Glutamatergic neuron (in vitro differentiated cells): ENCODE measurements at regions not wholly inside any gene's neighbourhood (a gene's known extent, or its start where the extent isn't known, plus 50 kb on each side); places are given as distances from the start of the nearest gene placed in this dataset.
"Not testable (repeated sequence)": the region's sequence is repeated elsewhere in the genome, so short reads cannot be mapped to it uniquely, and the experiment has no call there.

ENCODE experiments used
- DNase-seq: peaks from one replicate; pipeline ENCODE4 v3.0.0; 2022
- H3K27ac Mint-ChIP-seq: one replicate; pipeline ENCODE4 v1.8.0; 2020; ENCODE audit warnings: mild to moderate bottlenecking, mixed read lengths, inconsistent platforms; ENCODE audit not compliant: unreplicated experiment
- H3K27me3 Mint-ChIP-seq: one replicate; pipeline ENCODE4 v1.8.0; 2020; ENCODE audit warnings: mild to moderate bottlenecking, moderate library complexity, mixed read lengths, inconsistent platforms; ENCODE audit not compliant: unreplicated experiment
- H3K36me3 Mint-ChIP-seq: one replicate; pipeline ENCODE4 v1.8.0; 2020; ENCODE audit warnings: mild to moderate bottlenecking, mixed read lengths, inconsistent platforms; ENCODE audit not compliant: unreplicated experiment
- H3K4me1 Mint-ChIP-seq: one replicate; pipeline ENCODE4 v1.8.0; 2020; ENCODE audit warnings: mild to moderate bottlenecking, low read depth, mixed read lengths, inconsistent platforms; ENCODE audit not compliant: unreplicated experiment
- H3K4me3 Mint-ChIP-seq: one replicate; pipeline ENCODE4 v1.8.0; 2020; ENCODE audit warnings: mild to moderate bottlenecking, mixed read lengths, inconsistent platforms; ENCODE audit not compliant: unreplicated experiment
- H3K9me3 Mint-ChIP-seq: one replicate; pipeline ENCODE4 v1.8.0; 2020; ENCODE audit warnings: mild to moderate bottlenecking, moderate library complexity, mixed read lengths, inconsistent platforms; ENCODE audit not compliant: unreplicated experiment
- CTCF ChIP-seq: fragments of 200-600 bp; sonication (generic); IDR thresholded peaks from one replicate; pipeline ENCODE4 v1.5.0; 2021; ENCODE audit not compliant: partially characterized antibody, unreplicated experiment

GRCh38 chr5:138676556-138677193, 76.5 kb upstream of the CTNNA1 start:
- H3K4me3 Mint-ChIP-seq, result no peak overlapping the region
- peaks cover 1% of the 10 kb centered on the region for H3K27me3 Mint-ChIP-seq
- no peak for DNase-seq
- H3K36me3 Mint-ChIP-seq, result no peaks in the 10 kb centered on the region
- H3K27ac Mint-ChIP-seq, result no peak overlapping the region
- peaks cover 4% of the 10 kb centered on the region for H3K9me3 Mint-ChIP-seq
- TF ChIP-seq CTCF, result no peak
- no peaks in the 10 kb centered on the region for H3K4me1 Mint-ChIP-seq

GRCh38 chr5:138676002-138676401, 77.2 kb upstream of the CTNNA1 start:
- Mint-ChIP-seq H3K27me3 (peaks cover 1% of the 10 kb centered on the region), H3K9me3 (peaks cover 4% of the 10 kb centered on the region), H3K36me3 (no peaks in the 10 kb centered on the region), H3K4me3 (no peak overlapping the region), H3K4me1 (no peaks in the 10 kb centered on the region), H3K27ac (no peak overlapping the region)
- no peak for DNase-seq
- no peak for TF ChIP-seq CTCF

- no peak for TF ChIP-seq CTCF
- Mint-ChIP-seq H3K4me3 (no peak overlapping the region), H3K4me1 (peaks cover 14% of the 10 kb centered on the region), H3K9me3 (peaks cover 3% of the 10 kb centered on the region), H3K27me3 (peaks cover 4% of the 10 kb centered on the region), H3K36me3 (no peaks in the 10 kb centered on the region), H3K27ac (no peak overlapping the region)
- DNase-seq, result no peak
These were observed 84.5 kb upstream of the CTNNA1 start for GRCh38 chr5:138668451-138669380.

GRCh38 chr5:138667782-138668331, 85.4 kb upstream of the CTNNA1 start:
- H3K36me3 Mint-ChIP-seq, DNase-seq, H3K27ac Mint-ChIP-seq, H3K4me3 Mint-ChIP-seq, H3K9me3 Mint-ChIP-seq, H3K27me3 Mint-ChIP-seq: not testable (repeated sequence)
- H3K4me1 Mint-ChIP-seq, result peaks cover 20% of the 10 kb centered on the region

- Mint-ChIP-seq H3K27me3 (peaks cover 3% of the 10 kb centered on the region), H3K4me1 (peaks cover 25% of the 10 kb centered on the region), H3K4me3 (no peak overlapping the region), H3K9me3 (peaks cover 3% of the 10 kb centered on the region), H3K27ac (peak overlapping the region; percentile 86), H3K36me3 (no peaks in the 10 kb centered on the region)
- DNase-seq, result no peak
- TF ChIP-seq CTCF, result no peak
These were observed 86.9 kb upstream of the CTNNA1 start for GRCh38 chr5:138666226-138666742.
